RKO (cell line): ENCODE measurements at regions not wholly inside any gene's neighbourhood (a gene's known extent, or its start where the extent isn't known, plus 50 kb on each side); places are given as distances from the start of the nearest gene placed in this dataset.

Source experiments
- DNase-seq: peaks from one replicate; pipeline ENCODE4 v3.0.0-alpha.2; 2016; ENCODE audit warnings: low spot score

GRCh38 chr17:79470754-79471153 is 140.1 kb downstream of the RBFOX3 start:
- no peak for DNase-seq

GRCh38 chr17:79469646-79470045 is 141.2 kb downstream of the RBFOX3 start:
- DNase-seq, result no peak

- DNase-seq, result no peak
Measured at GRCh38 chr17:79468183-79468944, 142.5 kb downstream of the RBFOX3 start.

GRCh38 chr17:79466562-79467350 is 144.1 kb downstream of the RBFOX3 start:
- no peak for DNase-seq

GRCh38 chr17:79465681-79466025 is 145.2 kb downstream of the RBFOX3 start:
- no peak for DNase-seq

- no peak for DNase-seq
Measured at GRCh38 chr17:79465011-79465680, 145.7 kb downstream of the RBFOX3 start.

- no peak for DNase-seq
Measured at GRCh38 chr17:79464318-79465010, 146.4 kb downstream of the RBFOX3 start.

GRCh38 chr17:79463421-79464317 is 147.2 kb downstream of the RBFOX3 start:
- DNase-seq, result no peak

GRCh38 chr17:79461041-79461440 is 149.8 kb downstream of the RBFOX3 start:
- DNase-seq, result peak; percentile 7

GRCh38 chr17:79459846-79460245 is 151.0 kb downstream of the RBFOX3 start:
- no peak for DNase-seq

GRCh38 chr17:79459003-79459655 is 151.7 kb downstream of the RBFOX3 start:
- DNase-seq, result no peak

- DNase-seq, result no peak
Measured at GRCh38 chr17:79458356-79458755, 152.5 kb downstream of the RBFOX3 start.

- no peak for DNase-seq
Measured at GRCh38 chr17:79457889-79458288, 153.0 kb downstream of the RBFOX3 start.

- no peak for DNase-seq
Measured at GRCh38 chr17:79457376-79457775, 153.5 kb downstream of the RBFOX3 start.

GRCh38 chr17:79455636-79456035 is 155.2 kb downstream of the RBFOX3 start:
- no peak for DNase-seq

- no peak for DNase-seq
Measured at GRCh38 chr17:79454826-79455225, 156.0 kb downstream of the RBFOX3 start.

GRCh38 chr17:79453481-79453880 is 157.4 kb downstream of the RBFOX3 start:
- no peak for DNase-seq

- no peak for DNase-seq
Measured at GRCh38 chr17:79452706-79453105, 158.1 kb downstream of the RBFOX3 start.

- no peak for DNase-seq
Measured at GRCh38 chr17:79451167-79451566, 159.7 kb downstream of the RBFOX3 start.

- DNase-seq, result no peak
Measured at GRCh38 chr17:79446399-79447009, 164.3 kb downstream of the RBFOX3 start.
